GM12891 (cell line): ENCODE measurements at regions not wholly inside any gene's neighbourhood (a gene's known extent, or its start where the extent isn't known, plus 50 kb on each side); places are given as distances from the start of the nearest gene placed in this dataset.

Experiments
- PAX5 ChIP-seq: IDR thresholded peaks from 2 replicates; pipeline ENCODE4 v1.6.1; 2011; ENCODE audit warnings: low read length, moderate library complexity, mild to moderate bottlenecking; ENCODE audit not compliant: insufficient read depth, severe bottlenecking
- POLR2A ChIP-seq: IDR thresholded peaks from 2 replicates; pipeline ENCODE4 v1.6.1; 2011; ENCODE audit warnings: low read depth, low read length, control low read depth
- POLR2AphosphoS5 ChIP-seq: IDR thresholded peaks from 2 replicates; pipeline ENCODE4 v1.6.1; 2011; ENCODE audit warnings: low read depth, low read length, control low read depth
- POU2F2 ChIP-seq: IDR thresholded peaks from 2 replicates; pipeline ENCODE4 v1.6.1; 2011; ENCODE audit warnings: low read depth, mild to moderate bottlenecking, control low read depth, low read length, moderate library complexity
- TAF1 ChIP-seq: IDR thresholded peaks from 2 replicates; pipeline ENCODE4 v1.6.1; 2011; ENCODE audit warnings: low read depth, low read length, control low read depth

- TF ChIP-seq POLR2AphosphoS5 (no peak), POLR2A (no peak), POU2F2 (no peak), TAF1 (no peak), PAX5 (no peak)
These were observed 52.6 kb upstream of the CD82 start for GRCh38 chr11:44512818-44513217.
